ENCODE measurements at regions not wholly inside any gene's neighbourhood (a gene's known extent, or its start where the extent isn't known, plus 50 kb on each side); places are given as distances from the start of the nearest gene placed in this dataset.

DNA sequence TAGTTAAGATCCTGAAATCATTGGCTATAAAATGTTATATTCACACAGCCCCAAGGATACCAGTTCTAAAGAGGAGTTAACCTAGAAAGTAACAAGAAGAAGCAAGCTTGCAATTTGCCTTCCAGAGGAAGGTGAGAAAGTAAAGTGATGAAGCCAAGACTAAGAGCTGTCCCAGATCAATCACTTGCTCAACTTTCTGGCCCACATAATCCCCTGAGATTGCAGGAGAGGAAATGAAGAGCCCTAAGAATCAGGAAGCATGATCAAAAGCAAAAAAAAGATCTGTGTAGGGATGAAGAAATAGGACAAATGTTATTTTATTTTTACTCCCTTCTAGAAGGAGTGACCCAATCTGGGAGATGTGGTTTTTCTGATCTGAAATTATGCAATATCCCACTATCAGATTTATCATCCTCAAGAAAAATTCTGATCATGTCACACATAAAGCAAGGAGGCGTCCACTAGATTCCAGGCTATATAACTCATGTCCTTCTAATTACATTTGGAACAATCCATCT is 180.3 kb upstream of the GUCY1A2 start (continued):
- TF ChIP-seq ZNF768 (tag by site-specific recombination; IDR thresholded peaks at IDR 0.05) (no peak), ZNF521 (tag by site-specific recombination; IDR thresholded peaks at IDR 0.05) (no peak)

- Histone ChIP-seq H3K27ac (ENCODE audit: extremely low read depth, low read depth, low read length) (no peak overlapping the region), H3K4me1 (ENCODE audit: control insufficient read depth, insufficient read depth, low read length) (no peaks in the 10 kb centered on the region), H3K9me3 (ENCODE audit: control insufficient read depth, insufficient read depth, low read depth, low read length) (no peaks in the 10 kb centered on the region), H3K36me3 (ENCODE audit: control insufficient read depth in 2 of 2, insufficient read depth in 1 of 2, low read length in 2 of 2) (no peaks in the 10 kb centered on the region), H3K4me3 (ENCODE audit: low read depth, low read length) (no peak overlapping the region)
- POLR2A ChIA-PET = no interaction called here
- TF ChIP-seq ZNF341 (tag by site-specific recombination; IDR thresholded peaks at IDR 0.05; ENCODE audit: low read depth) (no peak), MEIS1 (CRISPR knock-in tag; IDR thresholded peaks at IDR 0.05; ENCODE audit: borderline replicate concordance) (no peak)
- CTCF ChIA-PET = no interaction called here
Measured at GRCh38 chr11:107197932-107198331, 179.7 kb upstream of the GUCY1A2 start.

DNA sequence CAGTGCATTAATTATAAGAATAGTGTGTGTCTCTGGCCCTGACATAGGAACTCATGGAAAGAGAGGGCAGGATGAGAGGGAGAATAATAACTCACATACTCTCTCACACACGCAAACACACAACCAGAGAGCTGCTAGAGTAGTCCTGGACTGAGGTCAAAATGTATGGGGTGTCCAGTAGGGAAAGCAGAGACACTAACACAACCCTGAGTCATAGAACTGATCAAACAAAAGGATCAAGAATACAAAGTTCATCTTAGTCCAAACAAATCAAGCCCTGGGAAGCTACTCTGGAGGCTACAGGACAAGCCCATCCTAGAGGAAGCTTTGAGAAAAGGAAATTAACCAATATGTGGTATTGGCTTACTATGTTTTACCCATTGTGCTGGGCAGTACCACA is 178.5 kb upstream of the GUCY1A2 start:
- Histone ChIP-seq H3K27ac (ENCODE audit: extremely low read depth, low read depth, low read length) (no peak overlapping the region), H3K4me3 (ENCODE audit: low read depth, low read length) (no peak overlapping the region), H3K9me3 (ENCODE audit: control insufficient read depth, insufficient read depth, low read depth, low read length) (no peaks in the 10 kb centered on the region), H3K36me3 (ENCODE audit: control insufficient read depth in 2 of 2, insufficient read depth in 1 of 2, low read length in 2 of 2) (no peaks in the 10 kb centered on the region), H3K4me1 (ENCODE audit: control insufficient read depth, insufficient read depth, low read length) (no peaks in the 10 kb centered on the region)
- TF ChIP-seq ZNF214 (tag by site-specific recombination; IDR thresholded peaks at IDR 0.05; ENCODE audit: borderline replicate concordance) (no peak), ZNF548 (tag by site-specific recombination; IDR thresholded peaks at IDR 0.05) (no peak), ZNF155 (tag by site-specific recombination; IDR thresholded peaks at IDR 0.05) (no peak), ZNF169 (tag by site-specific recombination; IDR thresholded peaks at IDR 0.05) (no peak), ZFP69B (tag by site-specific recombination; IDR thresholded peaks at IDR 0.05) (no peak), ZNF561 (tag by site-specific recombination; IDR thresholded peaks at IDR 0.05; ENCODE audit: borderline replicate concordance) (no peak), ZNF639 (tag by site-specific recombination; IDR thresholded peaks at IDR 0.05) (no peak), ZEB2 (tag by site-specific recombination; IDR thresholded peaks at IDR 0.05) (no peak), ZNF341 (tag by site-specific recombination; IDR thresholded peaks at IDR 0.05; ENCODE audit: low read depth) (no peak)
- TF ChIP-seq, protein P1, sequence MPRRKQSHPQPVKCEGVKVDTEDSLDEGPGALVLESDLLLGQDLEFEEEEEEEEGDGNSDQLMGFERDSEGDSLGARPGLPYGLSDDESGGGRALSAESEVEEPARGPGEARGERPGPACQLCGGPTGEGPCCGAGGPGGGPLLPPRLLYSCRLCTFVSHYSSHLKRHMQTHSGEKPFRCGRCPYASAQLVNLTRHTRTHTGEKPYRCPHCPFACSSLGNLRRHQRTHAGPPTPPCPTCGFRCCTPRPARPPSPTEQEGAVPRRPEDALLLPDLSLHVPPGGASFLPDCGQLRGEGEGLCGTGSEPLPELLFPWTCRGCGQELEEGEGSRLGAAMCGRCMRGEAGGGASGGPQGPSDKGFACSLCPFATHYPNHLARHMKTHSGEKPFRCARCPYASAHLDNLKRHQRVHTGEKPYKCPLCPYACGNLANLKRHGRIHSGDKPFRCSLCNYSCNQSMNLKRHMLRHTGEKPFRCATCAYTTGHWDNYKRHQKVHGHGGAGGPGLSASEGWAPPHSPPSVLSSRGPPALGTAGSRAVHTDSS (tag by site-specific recombination; IDR thresholded peaks at IDR 0.05) = no peak
- POLR2A ChIA-PET = no interaction called here
- CTCF ChIA-PET = no interaction called here

- CTCF ChIA-PET = interaction anchor here (0.7 kb wide), 1 partner anchor 9 kb away, joined by 3 read pairs; no protein-coding TSS in a partner anchor
- no peak for TF ChIP-seq ZNF366 (tag by site-specific recombination; conservative IDR thresholded peaks at IDR 0.05)
- no peak for TF ChIP-seq ZNF560 (tag by site-specific recombination; IDR thresholded peaks at IDR 0.05; ENCODE audit: borderline replicate concordance)
- TF ChIP-seq ZNF362 (tag by site-specific recombination; IDR thresholded peaks at IDR 0.05) = no peak
- no peak for TF ChIP-seq ZBTB20 (tag by site-specific recombination; IDR thresholded peaks at IDR 0.05)
- TF ChIP-seq ZNF692 (tag by site-specific recombination; IDR thresholded peaks at IDR 0.05) = no peak
- H3K27ac ChIP-seq (ENCODE audit: extremely low read depth, low read depth, low read length) = no peak overlapping the region
- H3K4me3 ChIP-seq (ENCODE audit: low read depth, low read length) = no peak overlapping the region
- no peaks in the 10 kb centered on the region for H3K36me3 ChIP-seq (ENCODE audit: control insufficient read depth in 2 of 2, insufficient read depth in 1 of 2, low read length in 2 of 2)
- POLR2A ChIA-PET = no interaction called here
- no peaks in the 10 kb centered on the region for H3K4me1 ChIP-seq (ENCODE audit: control insufficient read depth, insufficient read depth, low read length)
- no peaks in the 10 kb centered on the region for H3K9me3 ChIP-seq (ENCODE audit: control insufficient read depth, insufficient read depth, low read depth, low read length)
Measured at GRCh38 chr11:107184986-107185385, 166.7 kb upstream of the GUCY1A2 start.

Data from HEK293 (cell line).